CD4-positive, alpha-beta T cell treated with Interleukin-15 for 1 hour (primary cell): ENCODE measurements at regions not wholly inside any gene's neighbourhood (a gene's known extent, or its start where the extent isn't known, plus 50 kb on each side); places are given as distances from the start of the nearest gene placed in this dataset.
"Not testable (repeated sequence)": the region's sequence is repeated elsewhere in the genome, so short reads cannot be mapped to it uniquely, and the experiment has no call there.

Experiments used
- DNase-seq: peaks from one replicate; pipeline ENCODE4 v3.0.0-alpha.2; 2020

GRCh38 chr1:157407917-157408525 is 144.3 kb downstream of the FCRL5 start:
- no peak for DNase-seq

- DNase-seq: no peak
Measured at GRCh38 chr1:157407367-157407766, 144.9 kb downstream of the FCRL5 start.

GRCh38 chr1:157405662-157406061 is 146.7 kb downstream of the FCRL5 start:
- DNase-seq: no peak

DNA sequence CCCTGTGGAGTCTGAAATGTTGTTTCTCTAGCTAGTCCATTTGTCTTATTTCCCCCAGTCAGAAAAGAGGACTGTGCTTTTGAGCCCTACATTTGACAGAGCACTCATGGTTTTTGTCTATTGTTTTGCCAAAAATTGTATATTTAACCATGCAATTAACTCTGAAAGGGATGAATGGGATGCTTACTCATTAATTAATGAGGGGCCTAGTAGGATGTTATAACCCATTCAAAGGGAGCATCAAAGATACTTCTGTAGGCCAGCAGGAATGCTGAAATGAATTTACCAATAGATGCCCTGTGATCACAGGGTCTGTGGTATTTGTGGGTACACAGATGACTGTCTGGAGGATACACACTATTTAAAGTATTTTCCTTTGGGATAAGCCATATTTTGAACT is 147.7 kb downstream of the FCRL5 start:
- DNase-seq: no peak

DNA sequence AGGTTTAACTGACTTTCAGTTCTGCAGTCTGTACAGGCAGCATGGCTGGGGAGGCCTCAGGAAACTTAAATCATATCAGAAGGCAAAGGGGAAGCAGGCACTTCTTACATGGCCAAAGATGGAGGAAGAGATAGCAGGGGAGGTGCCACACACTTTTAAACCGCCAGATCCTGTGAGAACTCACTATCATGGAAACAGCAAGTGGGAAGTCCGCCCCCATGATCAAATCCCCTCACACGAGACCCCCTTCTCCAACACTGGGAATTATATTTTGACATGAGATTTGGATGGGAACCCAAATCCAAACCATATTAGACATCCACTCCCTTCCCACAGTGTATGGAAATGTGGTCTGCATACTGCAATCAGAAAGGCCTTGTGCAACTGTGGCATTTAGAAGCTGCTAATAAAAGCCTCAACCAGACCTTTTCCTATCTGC is 148.2 kb downstream of the FCRL5 start:
- DNase-seq: no peak

- no peak for DNase-seq
Measured at GRCh38 chr1:157403608-157404007, 148.7 kb downstream of the FCRL5 start.

DNA sequence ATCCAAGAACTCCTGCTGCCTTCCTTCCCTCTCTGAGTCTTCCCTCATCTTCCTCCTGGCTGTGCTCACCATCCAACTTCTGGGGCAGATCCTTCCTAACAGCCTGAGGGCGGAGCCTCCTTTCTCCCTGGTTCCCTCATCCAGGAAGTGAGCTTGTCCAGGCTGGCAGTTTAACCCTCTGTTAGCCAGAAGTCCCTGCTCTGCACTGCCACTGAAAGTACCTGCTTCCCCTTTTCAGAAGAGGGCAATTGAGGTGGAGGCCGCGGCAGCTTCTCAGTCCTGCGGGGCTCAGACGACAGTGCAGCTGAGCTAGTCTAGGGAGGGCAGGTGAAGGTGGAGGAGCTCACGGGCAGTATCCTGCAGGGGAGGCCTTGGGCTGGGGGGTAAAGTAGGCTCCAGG is 149.1 kb downstream of the FCRL5 start:
- no peak for DNase-seq

DNA sequence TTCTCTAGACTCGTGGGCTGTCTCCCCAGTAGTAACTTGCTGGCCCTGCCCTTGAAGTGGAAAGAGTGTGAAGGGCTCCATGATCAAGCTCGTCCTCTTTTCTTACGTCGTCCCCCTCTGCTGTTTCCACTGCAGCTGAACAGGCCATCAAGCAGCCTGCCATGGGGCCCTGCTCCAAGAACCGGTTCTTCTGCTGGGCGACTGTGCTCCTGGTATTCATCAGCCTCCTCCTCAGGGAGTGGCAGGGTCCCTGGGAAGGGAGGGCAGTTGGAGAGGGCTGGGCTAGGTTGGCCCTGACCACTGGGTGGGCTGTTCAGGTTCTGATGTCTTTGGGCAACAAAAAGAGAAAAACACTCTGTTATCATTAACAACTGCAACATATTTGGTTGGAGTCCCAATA is 151.5 kb downstream of the FCRL5 start:
- DNase-seq: no peak

GRCh38 chr1:157399984-157400382 is 152.3 kb downstream of the FCRL5 start:
- DNase-seq: no peak

DNA sequence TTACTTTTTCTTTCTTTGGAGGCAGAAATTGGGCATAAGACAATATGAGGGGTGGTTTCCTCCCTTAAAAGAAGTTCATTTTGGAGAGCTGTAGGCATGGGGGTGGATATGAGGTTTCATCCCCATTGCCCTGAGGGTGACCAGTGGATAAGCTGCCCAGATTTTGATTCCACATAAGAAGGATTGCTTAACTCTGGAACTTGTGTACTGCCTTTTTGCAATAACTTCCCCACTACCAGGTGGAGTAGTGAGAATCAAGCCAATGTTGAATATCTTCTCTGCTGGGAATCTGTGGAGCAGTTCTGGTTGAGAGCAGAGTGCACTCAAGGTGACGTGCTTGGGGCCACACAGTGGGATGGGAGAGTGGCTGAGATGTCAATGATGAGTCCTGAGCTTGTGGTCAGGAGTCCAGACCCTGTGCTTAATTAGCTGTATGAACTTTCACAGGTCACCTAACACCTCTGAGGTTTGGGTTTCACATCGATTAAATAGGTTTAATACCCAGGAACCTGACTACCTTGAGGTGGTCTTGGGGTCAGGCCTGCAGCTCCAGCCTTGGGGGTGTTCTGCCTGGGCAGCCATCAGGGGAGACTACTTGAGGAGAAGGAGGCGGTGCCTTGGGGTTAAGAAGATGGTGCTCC is 152.9 kb downstream of the FCRL5 start:
- DNase-seq: no peak

GRCh38 chr1:157390651-157391050 is 161.7 kb downstream of the FCRL5 start:
- DNase-seq: no peak

DNA sequence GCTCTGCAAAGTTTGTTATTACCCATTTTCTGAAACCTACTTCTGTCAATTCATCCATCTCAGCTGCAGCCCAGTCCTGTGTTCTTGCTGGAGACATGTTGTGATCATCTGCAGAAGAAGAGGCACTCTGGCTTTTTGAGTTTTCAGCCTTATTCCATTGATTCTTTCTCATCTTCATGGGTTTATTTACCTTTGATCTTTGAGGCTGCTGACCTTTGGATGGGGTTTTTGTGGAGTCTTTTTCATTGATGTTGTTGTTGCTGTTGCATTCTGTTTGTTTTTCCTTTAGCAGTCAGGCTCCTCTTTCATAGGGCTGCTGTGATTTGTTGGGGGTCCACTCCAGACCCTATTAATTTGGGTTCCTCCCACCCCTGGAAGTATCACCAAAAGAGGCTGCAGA is 164.3 kb downstream of the FCRL5 start:
- no peak for DNase-seq

GRCh38 chr1:157384258-157384657 is 168.1 kb downstream of the FCRL5 start:
- DNase-seq: no peak

GRCh38 chr1:157382351-157382750 is 170.0 kb downstream of the FCRL5 start:
- no peak for DNase-seq

DNA sequence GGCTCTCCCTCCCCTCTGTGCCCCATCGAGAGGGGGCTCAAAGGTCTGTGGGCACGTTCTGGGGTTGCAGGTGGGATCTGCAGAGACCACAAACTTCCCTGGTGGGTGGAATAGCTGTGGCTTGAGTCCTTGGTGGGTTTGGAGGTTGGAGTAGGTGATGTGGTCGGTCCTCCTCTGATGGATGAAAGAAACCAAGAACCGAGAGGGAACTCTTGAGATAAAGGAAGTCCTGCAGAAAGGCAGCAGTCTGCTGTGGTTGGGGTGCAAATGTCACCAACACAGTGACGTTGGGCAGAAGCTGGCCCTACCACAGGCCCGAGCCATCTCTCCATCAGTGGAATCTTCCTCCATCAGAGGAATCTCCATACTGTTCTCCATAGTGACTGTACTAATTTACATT is 171.8 kb downstream of the FCRL5 start:
- no peak for DNase-seq

DNA sequence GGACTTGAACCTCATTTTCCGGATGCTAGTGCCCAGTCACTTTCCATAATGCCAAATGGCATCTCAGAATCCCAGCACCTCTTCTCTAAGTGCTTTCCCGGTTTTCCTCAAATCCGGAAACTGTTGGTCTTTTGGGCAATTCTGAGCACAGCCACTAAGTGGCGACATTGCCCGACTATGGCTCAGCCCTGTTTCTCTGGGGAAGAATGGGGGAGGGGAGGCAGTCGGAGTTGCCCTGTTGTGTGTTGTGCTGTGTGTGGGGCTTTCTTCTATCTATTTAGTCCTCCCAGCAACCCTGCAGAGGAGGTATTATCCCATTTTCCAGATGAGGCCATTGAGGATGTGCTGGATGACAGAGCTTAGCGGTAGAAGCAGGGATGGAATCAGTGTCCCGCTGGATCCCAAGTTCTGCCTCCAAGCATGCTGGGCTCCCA is 175.0 kb downstream of the FCRL5 start:
- peak; percentile 28 for DNase-seq

- no peak for DNase-seq
Measured at GRCh38 chr1:157376681-157377080, 175.6 kb downstream of the FCRL5 start.

GRCh38 chr1:157372311-157372710 is 180.0 kb downstream of the FCRL5 start:
- not testable (repeated sequence) for DNase-seq

- DNase-seq: no peak
Measured at GRCh38 chr1:157371826-157372225, 180.5 kb downstream of the FCRL5 start.

GRCh38 chr1:157371221-157371620 is 181.1 kb downstream of the FCRL5 start:
- no peak for DNase-seq

- no peak for DNase-seq
Measured at GRCh38 chr1:157370698-157371097, 181.6 kb downstream of the FCRL5 start.

GRCh38 chr1:157369808-157370521 is 182.3 kb downstream of the FCRL5 start:
- DNase-seq: peak; percentile 23

GRCh38 chr1:157368941-157369340 is 183.4 kb downstream of the FCRL5 start:
- not testable (repeated sequence) for DNase-seq

GRCh38 chr1:157368363-157368762 is 184.0 kb downstream of the FCRL5 start:
- DNase-seq: no peak
